HG03066 (cell line): ENCODE measurements at regions not wholly inside any gene's neighbourhood (a gene's known extent, or its start where the extent isn't known, plus 50 kb on each side); places are given as distances from the start of the nearest gene placed in this dataset.
A peak's percentile ranks its signal among the peaks of the same experiment; 100 is the strongest.

Source experiments
- ATAC-seq: cut with Tn5 transposase; IDR thresholded peaks from one replicate; pipeline ENCODE4 v1.9.1; 2021; ENCODE audit warnings: low read depth; ENCODE audit not compliant: unreplicated experiment

DNA sequence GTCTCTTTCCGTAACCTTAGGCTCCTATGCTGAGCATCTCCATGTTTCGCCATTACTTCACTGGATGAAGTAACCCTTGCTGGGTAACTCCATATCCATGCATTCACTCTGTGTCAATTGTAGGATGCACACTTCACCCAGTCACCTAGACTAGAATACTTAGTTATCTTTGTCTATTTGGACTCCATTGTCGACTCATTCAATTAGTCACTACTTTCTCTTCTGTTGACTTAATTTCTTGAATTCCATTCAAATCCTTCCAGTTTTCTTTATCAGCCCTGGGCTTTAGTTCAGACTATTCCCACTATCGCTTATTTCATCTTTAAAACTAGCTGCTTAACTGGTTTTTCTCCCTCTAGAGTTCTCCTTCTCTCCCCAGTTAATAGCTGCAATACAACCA is 111.3 kb upstream of the TNS3 start:
- no peak for ATAC-seq

DNA sequence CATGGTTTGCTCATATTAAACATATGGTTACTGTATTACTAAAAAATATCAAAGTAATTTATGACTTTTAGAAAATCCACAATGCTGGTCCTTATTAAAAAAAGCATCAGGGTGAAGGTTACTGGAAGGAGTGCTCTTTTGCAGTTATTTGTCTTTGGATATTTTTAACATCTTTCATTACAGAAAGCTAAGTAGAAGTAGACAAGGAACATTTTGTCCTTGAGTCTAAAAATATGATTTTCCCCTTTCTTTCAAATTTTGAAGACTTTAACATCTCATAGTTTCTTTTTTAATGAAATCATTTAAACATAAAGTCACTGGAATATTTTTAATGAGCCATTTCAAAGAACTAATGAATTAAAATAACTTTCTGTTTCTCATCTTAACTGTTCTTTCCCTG is 110.1 kb upstream of the TNS3 start:
- ATAC-seq: no peak

DNA sequence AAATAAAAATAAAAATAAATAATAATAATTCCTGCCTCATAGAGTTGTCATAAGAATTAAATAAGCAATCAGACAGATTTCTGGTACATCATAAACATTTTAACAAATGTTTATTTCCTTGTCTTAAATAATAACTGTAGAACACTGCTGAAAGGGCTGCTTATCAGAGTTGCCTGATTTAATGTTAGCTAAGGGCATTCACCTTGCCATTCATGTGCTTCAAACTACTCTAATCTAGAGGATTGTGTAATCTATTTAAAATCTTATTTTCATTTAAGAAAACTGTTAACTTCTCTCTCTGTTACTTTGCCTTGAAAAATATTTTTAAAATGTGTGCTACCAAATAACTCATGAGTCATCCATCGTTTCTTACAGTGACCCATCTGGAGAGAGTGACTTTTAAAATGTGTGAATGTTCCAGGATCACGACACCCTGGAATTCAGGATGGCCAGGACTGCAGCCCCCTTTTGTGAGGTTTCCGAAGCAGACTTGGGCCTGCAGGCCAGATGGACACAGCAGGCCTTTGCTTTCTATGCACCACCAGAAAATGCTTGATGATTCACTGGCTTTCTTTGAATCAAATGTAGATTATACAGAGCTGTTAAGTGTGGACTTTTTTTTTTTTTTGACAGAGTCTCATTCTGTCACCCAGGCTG is 109.1 kb upstream of the TNS3 start:
- no peak for ATAC-seq

DNA sequence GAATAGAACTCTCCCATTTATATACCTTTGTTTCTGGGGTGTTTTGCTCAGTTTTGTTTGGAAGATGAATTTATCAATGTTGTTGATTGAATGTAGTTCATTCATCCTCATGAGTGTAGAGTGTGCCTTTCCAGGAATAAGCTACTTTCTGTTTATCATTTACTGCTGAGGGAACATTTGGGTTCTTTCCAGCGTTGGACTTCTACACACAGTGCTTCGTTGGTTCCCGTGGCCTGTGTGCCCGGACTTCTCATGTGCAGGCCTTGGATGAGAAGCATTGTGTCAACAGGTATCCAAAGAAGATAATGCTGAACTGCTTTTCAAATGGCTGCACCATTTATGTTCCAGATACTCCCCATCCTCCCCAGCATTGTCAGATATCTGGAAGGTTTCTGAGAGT is 107.6 kb upstream of the TNS3 start:
- ATAC-seq: no peak

DNA sequence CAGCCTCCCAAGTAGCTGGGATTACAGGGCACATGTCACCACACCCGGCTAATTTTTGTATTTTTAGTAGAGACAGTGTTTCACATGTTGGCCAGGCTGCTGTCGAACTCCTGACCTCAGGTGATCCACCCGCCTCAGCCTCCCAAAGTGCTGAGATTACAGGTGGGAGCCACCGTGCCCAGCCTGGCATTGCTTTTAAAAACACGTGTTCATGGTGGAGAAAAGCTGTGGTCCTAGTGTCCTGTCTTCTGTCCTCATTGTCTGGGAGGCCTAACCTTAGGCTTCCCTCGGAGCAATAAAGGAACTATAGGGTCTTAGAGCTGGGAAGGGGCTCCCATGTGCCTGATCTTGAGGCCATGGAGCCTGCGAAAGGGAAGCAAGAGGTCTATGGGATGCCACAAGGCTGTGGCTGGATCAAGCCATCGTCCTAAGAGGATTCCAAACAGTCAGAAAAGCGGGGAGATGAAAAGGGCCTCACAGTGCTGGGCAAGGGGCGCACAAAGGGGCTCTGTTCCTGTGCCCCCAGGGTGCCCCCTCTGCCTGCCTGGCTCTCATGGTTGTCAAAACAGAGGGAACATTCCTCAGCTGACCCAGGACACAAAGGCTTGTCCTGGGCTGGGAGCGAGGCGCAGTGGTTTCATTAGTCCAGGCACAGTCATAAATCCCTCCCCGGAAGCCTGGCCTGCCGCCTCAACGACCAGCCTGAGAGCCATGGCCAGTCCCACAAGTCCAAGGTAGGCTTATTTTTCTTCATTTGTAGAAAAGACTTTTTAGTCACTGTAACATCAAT is 106.6 kb upstream of the TNS3 start:
- no peak for ATAC-seq

- ATAC-seq: no peak
These were observed 103.9 kb upstream of the TNS3 start for GRCh38 chr7:47685712-47686376.

DNA sequence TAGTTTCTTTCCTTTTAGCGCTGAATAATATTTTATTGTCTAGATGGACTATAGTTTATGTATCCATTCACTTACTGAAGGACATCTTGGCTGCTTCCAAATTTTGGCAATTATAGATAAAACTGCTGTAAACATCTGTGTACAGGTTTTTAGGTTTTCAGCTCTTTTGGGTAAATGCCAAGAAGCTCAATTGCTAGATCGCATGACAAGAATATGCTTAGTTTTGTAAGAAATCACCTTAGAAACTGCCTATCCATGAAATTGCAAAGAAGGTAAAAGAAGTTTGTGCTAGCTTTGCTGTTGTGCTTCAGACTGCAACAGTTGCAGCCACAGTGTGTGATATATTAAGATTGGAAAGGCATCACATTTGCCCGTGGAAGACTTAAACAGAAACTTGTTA is 103.2 kb upstream of the TNS3 start:
- no peak for ATAC-seq

GRCh38 chr7:47684728-47685127 is 102.8 kb upstream of the TNS3 start:
- no peak for ATAC-seq

- ATAC-seq: no peak
These were observed 101.6 kb upstream of the TNS3 start for GRCh38 chr7:47683485-47683898.

DNA sequence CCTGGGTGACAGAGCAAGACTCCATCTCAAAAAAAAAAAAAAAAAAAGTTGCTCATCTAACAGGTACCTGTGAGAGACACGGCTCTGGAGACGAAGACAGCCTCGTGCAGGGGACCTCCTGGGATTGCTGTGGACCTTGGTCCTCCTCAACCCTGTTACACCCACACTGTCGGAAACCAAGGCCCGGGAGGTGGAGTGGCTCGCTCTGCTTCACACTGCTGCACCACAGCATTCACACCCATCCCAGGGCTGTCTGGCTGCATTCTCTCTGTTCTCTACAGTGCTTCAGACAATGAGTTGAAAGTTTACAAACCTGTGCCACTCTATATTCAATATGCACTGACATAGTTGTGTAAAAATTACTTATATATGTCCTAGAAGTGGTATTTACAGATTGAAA is 101.0 kb upstream of the TNS3 start:
- ATAC-seq: no peak

GRCh38 chr7:47681249-47681810 is 99.4 kb upstream of the TNS3 start:
- ATAC-seq: no peak

GRCh38 chr7:47678641-47679380 is 96.9 kb upstream of the TNS3 start:
- ATAC-seq: no peak

DNA sequence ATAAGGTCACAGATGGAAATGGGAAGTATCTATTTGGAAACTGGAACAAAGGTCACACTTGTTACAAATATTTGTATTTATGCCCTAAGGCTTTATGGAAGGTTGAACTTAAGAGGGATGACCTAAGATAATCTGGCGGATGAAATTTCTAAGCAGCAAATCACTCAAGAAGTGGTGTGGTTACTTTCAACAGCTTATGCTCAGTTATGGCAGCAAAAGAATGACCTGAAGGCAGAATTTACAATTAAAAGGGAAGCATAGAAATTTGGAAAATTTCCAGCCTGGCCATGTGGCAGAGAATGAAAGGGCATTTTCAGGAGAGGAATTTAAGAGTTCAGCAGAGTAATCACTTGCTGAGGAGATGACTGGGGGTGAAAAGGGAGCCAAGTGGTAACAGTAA is 95.8 kb upstream of the TNS3 start:
- no peak for ATAC-seq

- ATAC-seq: no peak
These were observed 95.2 kb upstream of the TNS3 start for GRCh38 chr7:47677093-47677492.

DNA sequence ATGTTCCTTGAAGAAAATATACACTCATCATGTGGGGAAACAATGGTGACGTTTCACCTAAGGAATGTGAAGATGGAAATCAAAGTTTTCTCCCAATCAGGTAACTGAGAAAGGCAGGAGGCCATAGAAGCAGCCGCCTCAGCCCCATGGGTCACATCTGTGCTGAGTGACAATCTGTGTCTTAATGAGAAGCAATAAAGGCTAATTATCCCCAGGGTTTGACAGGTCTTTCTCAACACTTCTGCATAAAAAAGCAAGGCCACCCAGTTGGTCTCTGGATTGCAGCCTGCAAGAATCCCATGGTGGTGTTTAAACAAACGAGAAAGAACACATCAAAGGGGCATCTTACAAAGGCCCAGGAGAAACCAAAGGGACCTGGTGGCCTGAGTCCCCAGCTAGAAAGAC is 91.1 kb upstream of the TNS3 start:
- no peak for ATAC-seq

DNA sequence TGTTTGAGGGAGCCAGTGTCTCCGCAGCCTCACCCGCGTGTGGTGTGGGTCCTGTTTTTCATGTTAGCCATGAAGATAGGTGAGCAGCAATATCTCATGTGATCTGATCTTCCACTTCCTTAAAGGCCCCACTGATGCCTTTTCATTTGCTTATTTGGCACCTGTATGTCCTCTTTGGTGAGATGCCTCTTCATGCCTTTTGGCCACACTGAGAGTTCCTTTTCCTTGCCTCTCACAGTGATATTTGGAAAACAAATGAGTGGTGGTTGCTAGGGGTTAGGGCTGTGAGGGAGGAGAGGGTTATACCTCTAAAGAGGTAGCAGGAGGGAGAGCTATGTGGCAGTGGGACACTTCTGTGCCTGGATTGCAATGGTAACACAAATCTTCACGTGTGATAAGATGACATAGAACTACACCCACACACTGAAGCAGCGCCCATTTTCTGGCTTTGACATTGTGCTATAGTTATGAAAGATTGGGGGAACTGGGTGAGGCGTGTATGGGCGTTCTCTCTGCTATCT is 90.4 kb upstream of the TNS3 start:
- no peak for ATAC-seq

DNA sequence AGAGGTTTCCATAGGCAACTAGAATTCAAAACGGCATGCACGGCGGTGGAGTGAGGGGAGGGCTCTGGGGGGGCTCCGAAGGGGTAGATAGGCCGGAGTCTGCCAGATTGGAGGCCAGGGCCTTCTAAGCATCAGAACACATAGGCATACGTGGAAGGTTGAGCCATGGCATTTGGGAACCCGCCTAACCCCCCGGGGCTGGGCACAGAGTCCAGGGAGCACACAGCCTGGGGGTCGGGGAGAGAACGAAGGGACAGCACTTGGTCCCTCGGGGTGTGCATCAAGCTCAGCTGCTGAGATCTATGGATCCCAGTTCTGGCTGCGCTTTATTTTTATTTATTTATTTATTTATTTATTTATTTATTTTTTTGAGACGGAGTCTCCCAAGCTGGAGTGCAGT is 89.4 kb upstream of the TNS3 start:
- ATAC-seq: no peak

- peak; percentile 78 for ATAC-seq
These were observed 88.8 kb upstream of the TNS3 start for GRCh38 chr7:47670729-47671128.

DNA sequence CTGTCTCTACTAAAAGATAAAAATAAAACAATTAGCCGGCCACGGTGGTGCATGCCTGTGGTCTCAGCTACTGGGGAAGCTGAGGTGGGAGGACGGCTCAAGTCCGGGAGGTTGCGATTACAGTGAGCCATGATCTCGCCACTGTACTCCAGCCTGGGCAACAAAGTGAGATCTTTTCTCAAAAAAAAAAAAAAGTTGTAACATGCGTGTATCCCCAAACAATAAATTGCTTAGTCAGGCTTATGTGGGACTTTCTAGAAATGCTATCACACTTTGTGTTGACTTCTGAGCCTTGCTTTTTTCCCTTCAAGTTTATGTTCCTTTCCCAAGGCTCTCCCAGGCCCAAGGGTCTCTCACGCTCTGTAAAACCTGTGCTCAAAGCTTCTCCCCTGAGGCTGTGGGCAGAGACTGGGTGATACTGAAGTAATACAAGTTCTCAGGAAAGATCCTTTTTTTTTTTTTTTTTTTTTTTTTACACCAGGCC is 88.0 kb upstream of the TNS3 start:
- ATAC-seq: no peak

GRCh38 chr7:47669178-47669891 is 87.4 kb upstream of the TNS3 start:
- ATAC-seq: peak; percentile 80
